ENCODE measurements at regions not wholly inside any gene's neighbourhood (a gene's known extent, or its start where the extent isn't known, plus 50 kb on each side); places are given as distances from the start of the nearest gene placed in this dataset.

- Histone ChIP-seq H3K36me3 (replicated peaks; ENCODE audit: insufficient read depth, low read depth) (no peaks in the 10 kb centered on the region), H3K27ac (no peak overlapping the region), H3K9me3 (ENCODE audit: low read depth) (no peaks in the 10 kb centered on the region), H2AFZ (no peak overlapping the region), H3K27me3 (no peaks in the 10 kb centered on the region), H3K79me2 (no peaks in the 10 kb centered on the region), H3K9me2 (replicated peaks; ENCODE audit: insufficient read depth) (no peaks in the 10 kb centered on the region), H4K20me1 (ENCODE audit: insufficient read depth, poor library complexity, severe bottlenecking) (no peaks in the 10 kb centered on the region), H3K4me2 (no peak overlapping the region), H3K4me3 (no peak overlapping the region), H3K4me1 (ENCODE audit: insufficient read depth) (no peaks in the 10 kb centered on the region)
- TF ChIP-seq EZH2phosphoT487 (IDR thresholded peaks at IDR 0.05; ENCODE audit: low read depth, severe bottlenecking, unreplicated experiment) (no peak), EZH2 (IDR thresholded peaks at IDR 0.05; ENCODE audit: borderline replicate concordance) (no peak)
- TF ChIP-seq, protein P1, sequence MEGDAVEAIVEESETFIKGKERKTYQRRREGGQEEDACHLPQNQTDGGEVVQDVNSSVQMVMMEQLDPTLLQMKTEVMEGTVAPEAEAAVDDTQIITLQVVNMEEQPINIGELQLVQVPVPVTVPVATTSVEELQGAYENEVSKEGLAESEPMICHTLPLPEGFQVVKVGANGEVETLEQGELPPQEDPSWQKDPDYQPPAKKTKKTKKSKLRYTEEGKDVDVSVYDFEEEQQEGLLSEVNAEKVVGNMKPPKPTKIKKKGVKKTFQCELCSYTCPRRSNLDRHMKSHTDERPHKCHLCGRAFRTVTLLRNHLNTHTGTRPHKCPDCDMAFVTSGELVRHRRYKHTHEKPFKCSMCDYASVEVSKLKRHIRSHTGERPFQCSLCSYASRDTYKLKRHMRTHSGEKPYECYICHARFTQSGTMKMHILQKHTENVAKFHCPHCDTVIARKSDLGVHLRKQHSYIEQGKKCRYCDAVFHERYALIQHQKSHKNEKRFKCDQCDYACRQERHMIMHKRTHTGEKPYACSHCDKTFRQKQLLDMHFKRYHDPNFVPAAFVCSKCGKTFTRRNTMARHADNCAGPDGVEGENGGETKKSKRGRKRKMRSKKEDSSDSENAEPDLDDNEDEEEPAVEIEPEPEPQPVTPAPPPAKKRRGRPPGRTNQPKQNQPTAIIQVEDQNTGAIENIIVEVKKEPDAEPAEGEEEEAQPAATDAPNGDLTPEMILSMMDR (IDR thresholded peaks at IDR 0.05; ENCODE audit: poor library complexity): no peak
- DNase-seq (ENCODE audit: low spot score): no peak
- WGBS (ENCODE audit: low lambda C conversion rate, missing lambda C conversion rate): 84% methylated on average over 11 of the region's 11 CpGs
Measured at GRCh38 chr16:73743665-73744496, 552.7 kb upstream of the PSMD7 start.

DNA sequence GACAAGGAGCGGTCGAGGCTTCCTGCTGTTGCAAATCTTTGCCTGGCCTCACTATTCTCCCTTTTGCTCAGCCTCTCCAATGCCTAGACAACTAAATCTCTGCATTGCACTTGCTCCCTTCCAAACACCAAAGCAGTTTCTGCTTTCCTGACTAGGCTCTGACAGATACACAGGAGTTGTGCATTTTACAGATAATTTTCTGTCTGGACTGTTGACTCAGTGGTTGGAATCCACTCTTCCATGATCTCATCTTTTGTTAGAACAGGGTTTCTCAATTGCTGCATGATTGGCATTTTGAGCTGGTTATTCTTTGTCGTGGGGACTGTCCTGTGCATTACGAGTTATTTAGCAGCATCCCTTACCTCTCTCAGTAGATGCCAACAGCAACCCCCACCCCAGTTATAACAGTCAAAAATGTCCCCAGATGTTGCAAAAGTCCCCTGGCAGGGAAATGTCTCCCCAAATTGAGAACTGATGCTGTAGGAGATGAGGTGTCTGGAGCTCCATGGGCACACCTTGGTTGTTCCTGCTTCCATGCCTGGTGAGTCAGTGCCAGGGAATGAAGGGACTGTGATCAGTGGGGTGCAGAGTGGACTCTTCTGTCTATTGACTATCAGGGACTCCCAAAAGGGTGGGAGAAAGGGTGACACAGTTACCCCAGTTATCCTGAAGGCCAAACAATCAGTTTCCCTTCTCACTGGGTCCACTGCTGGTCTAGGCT is 557.4 kb upstream of the PSMD7 start:
- Histone ChIP-seq H4K20me1 (ENCODE audit: insufficient read depth, poor library complexity, severe bottlenecking) (no peaks in the 10 kb centered on the region), H3K4me2 (no peak overlapping the region), H3K4me3 (no peak overlapping the region), H3K36me3 (replicated peaks; ENCODE audit: insufficient read depth, low read depth) (no peaks in the 10 kb centered on the region), H3K4me1 (ENCODE audit: insufficient read depth) (no peaks in the 10 kb centered on the region), H3K9me3 (ENCODE audit: low read depth) (no peaks in the 10 kb centered on the region), H3K9me2 (replicated peaks; ENCODE audit: insufficient read depth) (no peaks in the 10 kb centered on the region), H3K27me3 (no peaks in the 10 kb centered on the region), H2AFZ (no peak overlapping the region), H3K79me2 (no peaks in the 10 kb centered on the region), H3K27ac (no peak overlapping the region)
- WGBS (ENCODE audit: low lambda C conversion rate, missing lambda C conversion rate): 94% methylated on average over 4 of the region's 4 CpGs
- DNase-seq (ENCODE audit: low spot score): no peak
- TF ChIP-seq EZH2phosphoT487 (IDR thresholded peaks at IDR 0.05; ENCODE audit: low read depth, severe bottlenecking, unreplicated experiment) (no peak), EZH2 (IDR thresholded peaks at IDR 0.05; ENCODE audit: borderline replicate concordance) (no peak)
- TF ChIP-seq, protein P1 (IDR thresholded peaks at IDR 0.05; ENCODE audit: poor library complexity): no peak

- Histone ChIP-seq H3K9me3 (ENCODE audit: low read depth) (no peaks in the 10 kb centered on the region), H3K4me3 (no peak overlapping the region), H3K27me3 (no peaks in the 10 kb centered on the region), H3K36me3 (replicated peaks; ENCODE audit: insufficient read depth, low read depth) (no peaks in the 10 kb centered on the region), H3K79me2 (no peaks in the 10 kb centered on the region), H3K27ac (no peak overlapping the region), H2AFZ (no peak overlapping the region), H3K4me1 (ENCODE audit: insufficient read depth) (no peaks in the 10 kb centered on the region), H3K4me2 (no peak overlapping the region), H4K20me1 (ENCODE audit: insufficient read depth, poor library complexity, severe bottlenecking) (no peaks in the 10 kb centered on the region), H3K9me2 (replicated peaks; ENCODE audit: insufficient read depth) (no peaks in the 10 kb centered on the region)
- TF ChIP-seq, protein P1 (IDR thresholded peaks at IDR 0.05; ENCODE audit: poor library complexity): no peak
- TF ChIP-seq EZH2phosphoT487 (IDR thresholded peaks at IDR 0.05; ENCODE audit: low read depth, severe bottlenecking, unreplicated experiment): no peak
- TF ChIP-seq EZH2 (IDR thresholded peaks at IDR 0.05; ENCODE audit: borderline replicate concordance): no peak
- 88% methylated on average over 4 of the region's 4 CpGs for WGBS (ENCODE audit: low lambda C conversion rate, missing lambda C conversion rate)
- DNase-seq (ENCODE audit: low spot score): no peak
Measured at GRCh38 chr16:73738266-73738665, 558.3 kb upstream of the PSMD7 start.
